Upper lobe of left lung (tissue), 4 donors: ENCODE measurements at regions not wholly inside any gene's neighbourhood (a gene's known extent, or its start where the extent isn't known, plus 50 kb on each side); places are given as distances from the start of the nearest gene placed in this dataset.

ENCODE experiments used
- CTCF ChIP-seq, 6 experiments: fragments of 450-650 bp in 4 of 6; fragments of 200-600 bp in 2 of 6; sonication (generic) in 2 of 6; IDR thresholded peaks; one replicate each; pipeline ENCODE4 v1.5.1; 2016 to 2019; ENCODE audit warnings: antibody characterized with exemption in 6 of 6
- EP300 ChIP-seq, 4 donors: sonication (generic); formaldehyde crosslinking; IDR thresholded peaks; one replicate each; pipeline ENCODE4 v1.5.1; 2017; ENCODE audit warnings: antibody characterized with exemption in 4 of 4, control low read depth in 2 of 4
- POLR2A ChIP-seq, 4 donors: fragments of 450-650 bp; IDR thresholded peaks; one replicate each; pipeline ENCODE4 v1.5.1; 2016 to 2017; ENCODE audit warnings: antibody characterized with exemption in 4 of 4, mild to moderate bottlenecking in 2 of 4
- POLR2AphosphoS5 ChIP-seq, 2 donors: sonication (generic); formaldehyde crosslinking; IDR thresholded peaks; one replicate each; pipeline ENCODE4 v1.5.1; 2017; ENCODE audit warnings: antibody characterized with exemption in 2 of 2

GRCh38 chr20:47950913-47951283, 165.6 kb upstream of the SULF2 start:
- no peak for TF ChIP-seq CTCF (IDR thresholded peaks at IDR 0.05)
- TF ChIP-seq POLR2A (IDR thresholded peaks at IDR 0.05): no peak
- no peak for TF ChIP-seq POLR2AphosphoS5 (IDR thresholded peaks at IDR 0.05)
- no peak for TF ChIP-seq EP300 (IDR thresholded peaks at IDR 0.05)
